ENCODE measurements at regions not wholly inside any gene's neighbourhood (a gene's known extent, or its start where the extent isn't known, plus 50 kb on each side); places are given as distances from the start of the nearest gene placed in this dataset.
"Not testable (repeated sequence)": the region's sequence is repeated elsewhere in the genome, so short reads cannot be mapped to it uniquely, and the experiment has no call there.

DNA sequence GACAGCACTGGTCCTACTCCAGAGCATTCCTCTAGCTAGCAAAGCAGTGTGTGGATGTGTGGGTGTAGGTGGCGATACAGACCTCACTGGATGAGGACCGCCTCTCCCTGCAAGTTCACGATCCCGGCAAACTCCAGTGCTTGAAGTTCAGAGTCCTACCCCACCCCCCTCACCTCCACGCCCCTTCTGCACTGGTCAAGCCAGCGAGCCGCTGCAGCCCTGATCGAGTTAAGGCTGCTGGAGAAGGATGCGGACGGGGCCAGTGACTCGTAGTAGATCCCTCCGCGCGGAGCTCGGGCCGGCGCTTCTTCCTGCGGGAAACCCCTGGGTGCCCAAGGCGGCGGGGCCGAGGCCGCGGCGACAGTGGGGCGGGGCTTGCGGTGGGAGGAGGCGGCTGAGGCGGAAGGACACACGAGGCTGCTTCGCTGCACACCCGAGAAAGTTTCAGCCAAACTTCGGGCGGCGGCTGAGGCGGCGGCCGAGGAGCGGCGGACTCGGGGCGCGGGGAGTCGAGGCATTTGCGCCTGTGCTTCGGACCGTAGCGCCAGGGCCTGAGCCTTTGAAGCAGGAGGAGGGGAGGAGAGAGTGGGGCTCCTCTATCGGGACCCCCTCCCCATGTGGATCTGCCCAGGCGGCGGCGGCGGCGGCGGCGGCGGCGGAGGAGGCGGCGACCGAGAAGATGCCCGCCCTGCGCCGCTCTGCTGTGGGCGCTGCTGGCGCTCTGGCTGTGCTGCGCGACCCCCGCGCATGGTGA, 84.5 kb upstream of the NBPF19 start:
- DNase-seq (ENCODE audit: extremely low spot score); POLR2A ChIA-PET: not testable (repeated sequence)

DNA sequence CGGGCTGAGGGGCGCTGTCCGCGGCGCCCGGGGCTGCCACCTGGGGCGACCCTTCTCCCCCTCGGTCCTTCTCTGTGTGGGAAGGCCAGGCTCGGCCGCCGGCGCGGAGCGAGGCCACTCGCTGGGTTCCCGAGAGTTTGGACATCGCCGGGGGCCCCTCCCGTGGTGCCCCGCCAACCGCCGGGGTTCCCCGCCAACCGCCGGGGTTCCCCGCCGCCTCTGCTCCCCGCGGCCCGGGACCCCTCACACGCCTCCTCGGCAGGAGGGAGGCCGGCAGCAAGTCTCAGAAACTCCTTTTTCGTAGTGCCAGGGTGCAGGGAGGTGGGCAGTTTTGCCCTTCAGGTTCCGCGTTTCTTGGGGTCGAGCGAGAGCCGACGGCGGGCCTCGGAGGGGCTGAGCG, 83.9 kb upstream of the NBPF19 start:
- CTCF ChIA-PET; DNase-seq (ENCODE audit: extremely low spot score); POLR2A ChIA-PET: not testable (repeated sequence)

More for the DNA sequence above, 84.5 kb upstream of the NBPF19 start:
- CTCF ChIA-PET: not testable (repeated sequence)

GRCh38 chr1:149395802-149396201, 79.0 kb upstream of the NBPF19 start:
- CTCF ChIA-PET; DNase-seq (ENCODE audit: extremely low spot score); POLR2A ChIA-PET: not testable (repeated sequence)

DNA sequence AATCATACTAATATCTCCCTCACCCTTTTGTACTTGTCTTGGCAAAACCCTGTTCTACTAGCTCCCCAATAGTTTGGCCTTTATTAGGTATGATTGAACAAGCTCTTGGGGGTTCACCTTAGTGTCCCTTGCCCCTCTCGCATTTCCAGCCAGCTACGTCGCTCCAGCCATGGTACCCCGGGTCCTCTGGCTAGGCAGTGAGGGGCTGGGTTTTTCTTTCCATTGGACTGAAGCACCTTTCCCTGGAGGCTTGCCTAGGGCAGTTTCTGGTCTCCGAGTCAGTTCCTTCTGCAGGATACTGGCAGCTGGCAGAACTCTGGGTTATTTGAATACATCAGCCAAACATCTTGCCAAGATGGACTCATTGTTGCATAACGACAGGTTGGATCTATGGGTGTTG, 76.3 kb upstream of the NBPF19 start:
- DNase-seq (ENCODE audit: extremely low spot score); POLR2A ChIA-PET; CTCF ChIA-PET: not testable (repeated sequence)

- CTCF ChIA-PET; POLR2A ChIA-PET; DNase-seq (ENCODE audit: extremely low spot score): not testable (repeated sequence)
These were observed 66.4 kb upstream of the NBPF19 start for GRCh38 chr1:149408404-149408803.

DNA sequence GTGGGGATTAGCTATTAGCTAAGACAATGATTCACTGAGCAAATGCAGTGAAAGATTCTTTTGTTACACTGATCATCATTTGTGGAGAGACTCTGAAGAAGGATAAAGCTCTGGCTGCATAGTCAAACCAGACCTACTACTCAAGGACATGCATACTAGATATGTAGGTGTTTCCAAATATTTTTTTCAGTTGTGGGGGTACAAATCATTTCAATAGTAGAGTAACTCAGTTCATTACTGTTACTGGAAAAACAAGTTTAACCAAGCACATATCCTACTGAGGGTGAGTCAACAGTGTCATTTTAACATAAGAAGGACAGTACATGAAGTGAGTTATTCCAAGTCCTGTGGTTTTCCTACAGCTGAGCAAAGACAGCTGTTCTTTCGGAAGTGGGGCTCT, 59.5 kb upstream of the NBPF19 start:
- POLR2A ChIA-PET; DNase-seq (ENCODE audit: extremely low spot score); CTCF ChIA-PET: not testable (repeated sequence)

- POLR2A ChIA-PET; CTCF ChIA-PET; DNase-seq (ENCODE audit: extremely low spot score): not testable (repeated sequence)
These were observed 56.1 kb upstream of the NBPF19 start for GRCh38 chr1:149418782-149419181.

DNA sequence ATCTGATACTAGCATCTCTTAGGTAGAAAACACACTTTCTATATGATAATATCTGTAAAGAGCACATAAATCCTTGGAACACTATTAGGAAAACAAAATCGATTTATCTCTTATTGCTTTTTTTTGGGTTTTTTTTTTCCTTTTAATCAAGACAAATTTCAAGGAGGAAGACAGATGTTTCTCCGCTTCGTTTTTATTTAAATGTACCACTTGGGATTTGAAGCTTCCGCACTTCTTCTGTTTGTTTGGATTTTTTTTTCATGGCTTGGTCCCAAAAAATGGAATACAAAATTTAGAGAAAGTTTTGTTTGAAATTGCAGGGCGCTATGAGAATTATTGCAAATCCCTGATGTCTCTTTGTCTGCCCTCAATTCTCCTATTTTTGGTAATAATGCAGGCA, 51.7 kb upstream of the NBPF19 start:
- POLR2A ChIA-PET; DNase-seq (ENCODE audit: extremely low spot score): not testable (repeated sequence)

More for the DNA sequence above, 51.7 kb upstream of the NBPF19 start:
- CTCF ChIA-PET: not testable (repeated sequence)
